ENCODE measurements at regions not wholly inside any gene's neighbourhood (a gene's known extent, or its start where the extent isn't known, plus 50 kb on each side); places are given as distances from the start of the nearest gene placed in this dataset.
"Not testable (repeated sequence)": the region's sequence is repeated elsewhere in the genome, so short reads cannot be mapped to it uniquely, and the experiment has no call there.

- FAIRE-seq; DNase-seq (ENCODE audit: insufficient read length, low spot score): not testable (repeated sequence)
Observed at GRCh38 chr9:42862465-42862864, 679.0 kb downstream of the SPATA31A6 start.

All from GM12891 (cell line).